IMR-90 (cell line): ENCODE measurements at regions not wholly inside any gene's neighbourhood (a gene's known extent, or its start where the extent isn't known, plus 50 kb on each side); places are given as distances from the start of the nearest gene placed in this dataset.

Experiments
- ATAC-seq: fragments of 200-7000 bp; cut with Tn5 transposase; 2 replicates; pipeline ENCODE4 v1.9.1; 2020; ENCODE audit warnings: low read depth, mild to moderate bottlenecking, moderate library complexity
- BruUV-seq: library from RNA; stranded (reverse); fragments of 400-500 nt; replicated peaks from 2 replicates; lab custom pipeline; 2021; lab: Mats Ljungman, UMichigan
- CTCF ChIA-PET: fragments of 300-600 bp; formaldehyde crosslinking; extraction: SDS; loops from one replicate; lab custom pipeline; 2021; ENCODE audit warnings: antibody characterized with exemption; lab: Yijun Ruan, JAX
- POLR2A ChIA-PET: fragments of 300-600 bp; sonication (Branson Sonifier 250); formaldehyde crosslinking; loops from one replicate; lab custom pipeline; 2022; ENCODE audit warnings: antibody characterized with exemption; ENCODE audit not compliant: unreplicated experiment; lab: Charles Lee
- DNase-seq: peaks from one replicate; pipeline ENCODE4 v3.0.0; 2013
- H2AFZ ChIP-seq: replicated peaks from 2 replicates; pipeline ENCODE3; 2013; ENCODE audit warnings: low read length, mild to moderate bottlenecking; ENCODE audit not compliant: poor library complexity
- H2AK5ac ChIP-seq: 2 replicates; pipeline ENCODE4 v1.6.1; 2013; ENCODE audit warnings: low read depth, low read length, inconsistent platforms
- H2AK9ac ChIP-seq: replicated peaks from 2 replicates; pipeline ENCODE3; 2013; ENCODE audit warnings: mild to moderate bottlenecking, low read depth, low read length, moderate library complexity; ENCODE audit not compliant: poor library complexity
- H2BK120ac ChIP-seq: 2 replicates; pipeline ENCODE4 v1.6.1; 2013; ENCODE audit warnings: low read depth, low read length, inconsistent platforms
- H2BK15ac ChIP-seq: 3 replicates; pipeline ENCODE4 v1.6.1; 2013; ENCODE audit warnings: low read depth, low read length, inconsistent platforms
- H2BK20ac ChIP-seq: 2 replicates; pipeline ENCODE4 v1.6.1; 2013; ENCODE audit warnings: low read depth, mild to moderate bottlenecking, inconsistent platforms, low read length, moderate library complexity
- H2BK5ac ChIP-seq: 2 replicates; pipeline ENCODE4 v1.6.1; 2013; ENCODE audit warnings: mild to moderate bottlenecking, low read depth, low read length, inconsistent platforms; ENCODE audit not compliant: poor library complexity, severe bottlenecking
- H3K14ac ChIP-seq: replicated peaks from 2 replicates; pipeline ENCODE4 v1.6.1; 2013; ENCODE audit warnings: low read depth, low read length, inconsistent platforms
- H3K18ac ChIP-seq: 2 replicates; pipeline ENCODE4 v1.6.1; 2013; ENCODE audit warnings: low read depth, low read length, control low read depth
- H3K23ac ChIP-seq: 2 replicates; pipeline ENCODE4 v1.6.1; 2013; ENCODE audit warnings: low read depth, low read length, inconsistent platforms
- H3K27ac ChIP-seq: 2 replicates; pipeline ENCODE4 v1.5.1; 2013; ENCODE audit warnings: mild to moderate bottlenecking, control low read depth, low read length; ENCODE audit not compliant: insufficient read depth
- H3K27me3 ChIP-seq: 2 replicates; pipeline ENCODE4 v1.6.1; 2013; ENCODE audit warnings: low read length; ENCODE audit not compliant: control insufficient read depth, insufficient read depth
- H3K36me3 ChIP-seq: 2 replicates; pipeline ENCODE4 v1.6.1; 2013; ENCODE audit warnings: low read length, mixed read lengths; ENCODE audit not compliant: control insufficient read depth, insufficient read depth
- H3K4ac ChIP-seq: 2 replicates; pipeline ENCODE4 v1.6.1; 2013; ENCODE audit warnings: low read depth, low read length, inconsistent platforms
- H3K4me1 ChIP-seq: 2 replicates; pipeline ENCODE4 v1.6.1; 2013; ENCODE audit warnings: low read length, mixed read lengths; ENCODE audit not compliant: control insufficient read depth, insufficient read depth
- H3K4me2 ChIP-seq: 2 replicates; pipeline ENCODE4 v1.6.1; 2013; ENCODE audit warnings: low read depth, mild to moderate bottlenecking, control low read depth, low read length, moderate library complexity
- H3K4me3 ChIP-seq: 2 replicates; pipeline ENCODE4 v1.5.1; 2013; ENCODE audit warnings: low read depth, mild to moderate bottlenecking, control low read depth, low read length, moderate library complexity; ENCODE audit not compliant: insufficient read depth
- H3K56ac ChIP-seq: 2 replicates; pipeline ENCODE4 v1.6.1; 2013; ENCODE audit warnings: low read length, inconsistent platforms; ENCODE audit not compliant: insufficient read depth; ENCODE audit errors: extremely low read depth
- H3K79me1 ChIP-seq, 2 experiments: 2 replicates each; pipeline ENCODE4 v1.6.1; 2013; ENCODE audit warnings: low read length in 2 of 2, inconsistent platforms in 1 of 2, low read depth in 1 of 2
- H3K9ac ChIP-seq: 2 replicates; pipeline ENCODE4 v1.6.1; 2013; ENCODE audit warnings: low read depth, low read length, control low read depth
- H3K9me1 ChIP-seq: 2 replicates; pipeline ENCODE4 v1.6.1; 2013; ENCODE audit warnings: low read length, inconsistent platforms; ENCODE audit not compliant: insufficient read depth
- H3K9me3 ChIP-seq: 2 replicates; pipeline ENCODE4 v1.6.1; 2013; ENCODE audit warnings: low read length; ENCODE audit not compliant: control insufficient read depth, insufficient read depth
- H4K20me1 ChIP-seq: 2 replicates; pipeline ENCODE4 v1.6.1; 2013; ENCODE audit warnings: low read length, inconsistent platforms; ENCODE audit not compliant: insufficient read depth
- H4K5ac ChIP-seq: 2 replicates; pipeline ENCODE4 v1.6.1; 2013; ENCODE audit warnings: mild to moderate bottlenecking, low read depth, low read length, control low read depth
- H4K8ac ChIP-seq, 2 experiments: 2 replicates each; pipeline ENCODE4 v1.6.1; 2013; ENCODE audit warnings: low read depth in 2 of 2, low read length in 2 of 2, control low read depth in 1 of 2, inconsistent platforms in 1 of 2
- H4K91ac ChIP-seq: 2 replicates; pipeline ENCODE4 v1.6.1; 2013; ENCODE audit warnings: low read depth, low read length, inconsistent platforms; ENCODE audit not compliant: insufficient read depth
- BHLHE40 ChIP-seq: fragments of 150-350 bp; IDR thresholded peaks from 2 replicates; pipeline ENCODE4 v1.6.1; 2016; ENCODE audit warnings: mild to moderate bottlenecking, low read depth, low read length
- CEBPB ChIP-seq: IDR thresholded peaks from 2 replicates; pipeline ENCODE4 v1.6.1; 2012; ENCODE audit warnings: low read depth, low read length, improper control_type of control experiment
- CHD1 ChIP-seq: IDR thresholded peaks from 2 replicates; pipeline ENCODE4 v1.6.1; 2012; ENCODE audit warnings: low read depth, low read length, improper control_type of control experiment
- CTCF ChIP-seq: conservative IDR thresholded peaks from 2 replicates; pipeline ENCODE4 v1.5.1; 2012; ENCODE audit warnings: mild to moderate bottlenecking, low read depth, low read length, improper control_type of control experiment
- ELK1 ChIP-seq: fragments of 150-350 bp; IDR thresholded peaks from 2 replicates; pipeline ENCODE4 v1.6.1; 2016; ENCODE audit warnings: low read depth, mild to moderate bottlenecking, low read length, moderate library complexity, borderline replicate concordance
- FOS ChIP-seq: fragments of 150-350 bp; IDR thresholded peaks from 2 replicates; pipeline ENCODE4 v1.6.1; 2016; ENCODE audit warnings: low read depth, low read length
- MAFK ChIP-seq: IDR thresholded peaks from 2 replicates; pipeline ENCODE4 v1.6.1; 2012; ENCODE audit warnings: low read depth, low read length, improper control_type of control experiment
- MAZ ChIP-seq: IDR thresholded peaks from 2 replicates; pipeline ENCODE4 v1.6.1; 2012; ENCODE audit warnings: low read depth, mild to moderate bottlenecking, low read length, improper control_type of control experiment, moderate library complexity, borderline replicate concordance
- MXI1 ChIP-seq: IDR thresholded peaks from 2 replicates; pipeline ENCODE4 v1.6.1; 2012; ENCODE audit warnings: low read depth, mild to moderate bottlenecking, low read length, moderate library complexity, borderline replicate concordance
- NFE2L2 ChIP-seq: fragments of 150-350 bp; IDR thresholded peaks from 2 replicates; pipeline ENCODE4 v1.6.1; 2016; ENCODE audit warnings: low read depth, mild to moderate bottlenecking, low read length
- POLR2A ChIP-seq: IDR thresholded peaks from 2 replicates; pipeline ENCODE4 v1.6.1; 2012; ENCODE audit warnings: mild to moderate bottlenecking, low read depth, low read length
- RAD21 ChIP-seq: IDR thresholded peaks from 2 replicates; pipeline ENCODE4 v1.6.1; 2012; ENCODE audit warnings: low read length, improper control_type of control experiment
- RCOR1 ChIP-seq: IDR thresholded peaks from 2 replicates; pipeline ENCODE4 v1.6.1; 2012; ENCODE audit warnings: mild to moderate bottlenecking, low read length, improper control_type of control experiment; ENCODE audit not compliant: insufficient replicate concordance
- RFX5 ChIP-seq: IDR thresholded peaks from 2 replicates; pipeline ENCODE4 v1.8.0; 2012; ENCODE audit warnings: low read depth, mild to moderate bottlenecking, low read length, moderate library complexity
- SMC3 ChIP-seq: fragments of 150-350 bp; IDR thresholded peaks from 2 replicates; pipeline ENCODE4 v1.6.1; 2016; ENCODE audit warnings: low read depth, mild to moderate bottlenecking, antibody characterized with exemption, low read length, moderate library complexity
- USF2 ChIP-seq: fragments of 150-350 bp; IDR thresholded peaks from 2 replicates; pipeline ENCODE4 v1.6.1; 2017; ENCODE audit warnings: mild to moderate bottlenecking, antibody characterized with exemption, low read length, low read depth
- WGBS, 2 experiments: methylation state at CpG; one replicate each; pipeline versions ENCODE4 v1.1.5 to v1.1.7; 2013; ENCODE audit warnings: missing lambda C conversion rate in 2 of 2; ENCODE audit not compliant: insufficient read length in 1 of 2; ENCODE audit errors: extremely low coverage in 2 of 2; 5-methylcytosine and 5-hydroxymethylcytosine counted together
- dilution Hi-C: fragments of 300-500 bp; cut with HindIII; formaldehyde crosslinking; loops from one replicate; pipeline ENCODE4 v1.14.3; 2018; ENCODE audit warnings: low sequenced_read_pairs; ENCODE audit not compliant: unreplicated experiment
- in situ Hi-C: fragments of 300-500 bp; cut with MboI; formaldehyde crosslinking; loops from 3 replicates; pipeline ENCODE4 v1.14.3; 2019; ENCODE audit warnings: low sequenced_read_pairs, inconsistent platforms, mixed read lengths
- intact Hi-C: fragments of 100-400 bp; cut with micrococcal nuclease; formaldehyde crosslinking; loops from 2 replicates; pipeline ENCODE4 v1.10.0; 2022

- ATAC-seq (no peak), DNase-seq (no peak)
- no peak overlapping the region for H4K8ac ChIP-seq
- intact Hi-C loops: no loop called here
- H3K9me1 ChIP-seq: no peaks in the 10 kb centered on the region
- H3K79me1 ChIP-seq: no peaks in the 10 kb centered on the region
- H3K36me3 ChIP-seq: no peaks in the 10 kb centered on the region
- no peak overlapping the region for H3K18ac ChIP-seq
- TF ChIP-seq CTCF (no peak), FOS (no peak), MAFK (no peak), USF2 (no peak), MXI1 (no peak), ELK1 (no peak), RCOR1 (no peak), POLR2A (no peak), MAZ (no peak), RAD21 (no peak), CEBPB (no peak), RFX5 (no peak), CHD1 (no peak), NFE2L2 (no peak), SMC3 (no peak), BHLHE40 (no peak)
- no TSS peak for BruUV-seq
- H3K9me3 ChIP-seq: peaks cover 2% of the 10 kb centered on the region; the same call in 1 of the 2 replicates
- no peak overlapping the region for H2AK9ac ChIP-seq
- no peak overlapping the region for H3K4me2 ChIP-seq
- no peaks in the 10 kb centered on the region for H3K27me3 ChIP-seq
- H2BK15ac ChIP-seq: no peak overlapping the region
- H3K9ac ChIP-seq: no peak overlapping the region
- POLR2A ChIA-PET: no interaction called here
- no peak overlapping the region for H3K56ac ChIP-seq
- H2AK5ac ChIP-seq: no peak overlapping the region
- dilution Hi-C loops: no loop called here
- H4K20me1 ChIP-seq: no peaks in the 10 kb centered on the region
- in situ Hi-C loops: no loop called here
- H2BK120ac ChIP-seq: no peak overlapping the region
- WGBS, 2 experiments: 100% methylated on average over 2 of the region's 8 CpGs; no CpG with 5 or more reads in 1 of the 2 experiments
- H3K14ac ChIP-seq: no peak overlapping the region
- no peak overlapping the region for H4K91ac ChIP-seq
- H3K4me1 ChIP-seq: no peaks in the 10 kb centered on the region
- H3K4ac ChIP-seq: no peak overlapping the region
- H3K4me3 ChIP-seq: no peak overlapping the region
- H3K23ac ChIP-seq: no peak overlapping the region
- H4K5ac ChIP-seq: no peak overlapping the region
- no peak overlapping the region for H2BK20ac ChIP-seq
- H3K27ac ChIP-seq: no peak overlapping the region
- CTCF ChIA-PET: no interaction called here
- H2BK5ac ChIP-seq: no peak overlapping the region
- peak overlapping the region; percentile 58 for H2AFZ ChIP-seq
Measured at GRCh38 chr1:88035578-88035977, 648.5 kb upstream of the PKN2 start.
